AG04449 (cell line): ENCODE measurements at regions not wholly inside any gene's neighbourhood (a gene's known extent, or its start where the extent isn't known, plus 50 kb on each side); places are given as distances from the start of the nearest gene placed in this dataset.

Source experiments
- CTCF ChIA-PET: fragments of 350-600 bp; formaldehyde crosslinking; extraction: SDS; loops from one replicate; lab custom pipeline; 2021; ENCODE audit warnings: antibody characterized with exemption; lab: Yijun Ruan, JAX
- POLR2A ChIA-PET: fragments of 400-600, 350-600 bp; formaldehyde crosslinking; extraction: SDS; loops from one replicate; lab custom pipeline; 2020; ENCODE audit warnings: antibody characterized with exemption, inconsistent platforms; lab: Yijun Ruan, JAX
- DNase-seq: peaks from one replicate; pipeline ENCODE4 v3.0.0-alpha.2; 2010; ENCODE audit warnings: low read depth, low spot score
- H3K4me3 ChIP-seq: 2 replicates; pipeline ENCODE4 v1.5.1; 2011; ENCODE audit warnings: low read depth, mild to moderate bottlenecking, control low read depth, low read length
- CTCF ChIP-seq: IDR thresholded peaks from one replicate; pipeline ENCODE4 v1.5.1; 2011; ENCODE audit warnings: mild to moderate bottlenecking, moderate library complexity, low read length, control low read depth, inconsistent platforms; ENCODE audit not compliant: insufficient read depth; ENCODE audit errors: missing control alignments

- no peak for DNase-seq
- H3K4me3 ChIP-seq, result no peak overlapping the region
- ChIA-PET CTCF (no interaction called here), POLR2A (no interaction called here)
- no peak for TF ChIP-seq CTCF
These were observed 275.8 kb downstream of the TGFB2 start for GRCh38 chr1:218620956-218621355.

- CTCF ChIA-PET, result interaction anchor here (1.2 to 1.6 kb wide), 2 partner anchors 10 to 22 kb away, joined by 3 read pairs; no protein-coding TSS in a partner anchor
- H3K4me3 ChIP-seq, result no peak overlapping the region
- DNase-seq, result no peak
- no peak for TF ChIP-seq CTCF
- POLR2A ChIA-PET, result no interaction called here
These were observed 278.9 kb downstream of the TGFB2 start for GRCh38 chr1:218624052-218624451.

- no peak overlapping the region for H3K4me3 ChIP-seq
- POLR2A ChIA-PET, result no interaction called here
- DNase-seq, result no peak
- TF ChIP-seq CTCF, result no peak
- CTCF ChIA-PET, result interaction anchor here (1.2 to 1.6 kb wide), 2 partner anchors 8 to 23 kb away, joined by 3 read pairs; no protein-coding TSS in a partner anchor
These were observed 280.3 kb downstream of the TGFB2 start for GRCh38 chr1:218625393-218625792.

GRCh38 chr1:218633238-218633988 is 288.3 kb downstream of the TGFB2 start:
- no peak for DNase-seq
- H3K4me3 ChIP-seq, result no peak overlapping the region
- ChIA-PET POLR2A (no interaction called here), CTCF (interaction anchor here (1.1 kb wide), 1 partner anchor 9 kb away, joined by 3 read pairs; no protein-coding TSS in a partner anchor)
- TF ChIP-seq CTCF, result no peak

- CTCF ChIA-PET, result interaction anchor here (1.1 kb wide), 1 partner anchor 10 kb away, joined by 3 read pairs; no protein-coding TSS in a partner anchor
- no peak for DNase-seq
These were observed 289.1 kb downstream of the TGFB2 start for GRCh38 chr1:218634212-218634611.

GRCh38 chr1:218636548-218636947 is 291.4 kb downstream of the TGFB2 start:
- ChIA-PET POLR2A (no interaction called here), CTCF (interaction anchor here (0.6 kb wide), 1 partner anchor 35 kb away, joined by 3 read pairs; no protein-coding TSS in a partner anchor)
- TF ChIP-seq CTCF, result no peak
- no peak for DNase-seq
- no peak overlapping the region for H3K4me3 ChIP-seq

More at GRCh38 chr1:218634212-218634611, 289.1 kb downstream of the TGFB2 start:
- H3K4me3 ChIP-seq, result no peak overlapping the region
- TF ChIP-seq CTCF, result no peak
- POLR2A ChIA-PET, result no interaction called here
